K562 (cell line): ENCODE measurements at regions not wholly inside any gene's neighbourhood (a gene's known extent, or its start where the extent isn't known, plus 50 kb on each side); places are given as distances from the start of the nearest gene placed in this dataset.

ENCODE experiments used
- ATAC-seq: fragments of 200-7000 bp; cut with Tn5 transposase; 3 replicates; pipeline ENCODE4 v1.9.1; 2020; ENCODE audit warnings: moderate library complexity
- BruUV-seq: library from RNA; stranded (reverse); fragments of 400-500 nt; replicated peaks from 2 replicates; lab custom pipeline; 2021; lab: Mats Ljungman, UMichigan
- CTCF ChIA-PET: fragments of 300-600 bp; formaldehyde crosslinking; extraction: SDS; loops from one replicate; lab custom pipeline; 2021; ENCODE audit warnings: low intra/inter-chr PET ratio; lab: Yijun Ruan, JAX
- POLR2A ChIA-PET: fragments of 300-600, 350-650 bp; sonication (Branson Sonifier 250); formaldehyde crosslinking; extraction: SDS; loops from one replicate; lab custom pipeline; 2021; ENCODE audit warnings: antibody characterized with exemption, inconsistent platforms; lab: Yijun Ruan, JAX
- DNase-seq, 4 experiments: peaks; one replicate each; pipeline versions ENCODE4 v3.0.0 to v3.0.0-alpha.2; 2011 to 2018; ENCODE audit warnings: low spot score in 3 of 4, mixed read lengths in 3 of 4; ENCODE audit errors: extremely low read depth in 1 of 4
- FAIRE-seq: peaks from 2 replicates; lab custom pipeline; 2011; peaks lifted over from hg19 to GRCh38; lab: Jason Lieb, UNC
- H2AFZ ChIP-seq: 2 replicates; pipeline ENCODE4 v1.6.0; 2011; ENCODE audit warnings: low read depth, low read length, control low read depth, inconsistent platforms
- H3K27ac ChIP-seq: fragments of 200-600 bp; 3 replicates; pipeline ENCODE4 v1.8.0; 2011; ENCODE audit warnings: low read depth, mild to moderate bottlenecking, control low read depth, inconsistent platforms, low read length, moderate library complexity, mixed read lengths; ENCODE audit errors: extremely low read depth
- H3K27me3 ChIP-seq, 2 experiments: fragments of 300-600 bp in 1 of 2; 2 replicates in 1 of 2; 3 replicates in 1 of 2; pipeline versions ENCODE4 v1.6.0 to v1.8.0; 2011; ENCODE audit warnings: inconsistent platforms in 2 of 2, low read length in 2 of 2, mild to moderate bottlenecking in 1 of 2, mixed read lengths in 1 of 2, moderate library complexity in 1 of 2; ENCODE audit not compliant: control insufficient read depth in 2 of 2, insufficient read depth in 2 of 2
- H3K36me3 ChIP-seq: fragments of 300-600 bp; 3 replicates; pipeline ENCODE4 v1.8.0; 2011; ENCODE audit warnings: mild to moderate bottlenecking, low read length, inconsistent platforms; ENCODE audit not compliant: control insufficient read depth, insufficient read depth
- H3K4me1 ChIP-seq, 2 experiments: fragments of 200-600 bp in 1 of 2; replicated peaks in 1 of 2; 2 replicates in 1 of 2; 3 replicates in 1 of 2; pipeline versions ENCODE4 v1.5.1 to v1.8.0; 2011; ENCODE audit warnings: inconsistent platforms in 2 of 2, low read length in 2 of 2, mild to moderate bottlenecking in 1 of 2, mixed read lengths in 1 of 2, moderate library complexity in 1 of 2; ENCODE audit not compliant: control insufficient read depth in 2 of 2, insufficient read depth in 2 of 2
- H3K4me2 ChIP-seq: 2 replicates; pipeline ENCODE4 v1.6.1; 2011; ENCODE audit warnings: low read length, control low read depth, inconsistent platforms, mixed read lengths; ENCODE audit not compliant: insufficient read depth
- H3K4me3 ChIP-seq: fragments of 200-600 bp; sonication (generic), shearing (Covaris generic); 2 replicates; pipeline ENCODE4 v1.5.1; 2016; ENCODE audit warnings: control low read depth, inconsistent platforms
- H3K79me2 ChIP-seq: fragments of 200-600 bp; 3 replicates; pipeline ENCODE4 v1.8.0; 2011; ENCODE audit warnings: low read length, inconsistent platforms; ENCODE audit not compliant: control insufficient read depth, insufficient read depth
- H3K9ac ChIP-seq, 2 experiments: 2 replicates each; pipeline versions ENCODE4 v1.6.0 to v1.6.1; 2011; ENCODE audit warnings: low read depth in 2 of 2, low read length in 2 of 2, control low read depth in 1 of 2, inconsistent platforms in 1 of 2, mild to moderate bottlenecking in 1 of 2, mixed read lengths in 1 of 2; ENCODE audit not compliant: insufficient read depth in 1 of 2
- H3K9me1 ChIP-seq: one replicate; pipeline ENCODE4 v1.6.0; 2011; ENCODE audit warnings: inconsistent platforms, mild to moderate bottlenecking, low read length, moderate library complexity; ENCODE audit not compliant: control insufficient read depth, insufficient read depth
- H3K9me3 ChIP-seq: replicated peaks from 2 replicates; pipeline ENCODE4 v1.5.1; 2011; ENCODE audit warnings: low read depth, low read length, inconsistent platforms; ENCODE audit not compliant: control insufficient read depth, insufficient read depth
- H4K20me1 ChIP-seq: replicated peaks from 2 replicates; pipeline ENCODE4 v1.6.1; 2011; ENCODE audit warnings: low read length, inconsistent platforms, mixed read lengths; ENCODE audit not compliant: control insufficient read depth, insufficient read depth
- CHD4 ChIP-seq: fragments of 200-600 bp; sonication (generic); IDR thresholded peaks from 3 replicates; pipeline ENCODE4 v1.6.1; 2012; ENCODE audit warnings: low read depth, mild to moderate bottlenecking, mixed read lengths, low read length, inconsistent platforms; ENCODE audit not compliant: insufficient read depth, insufficient replicate concordance, poor library complexity, severe bottlenecking
- CTCFL ChIP-seq: IDR thresholded peaks from 2 replicates; pipeline ENCODE4 v1.6.1; 2011; ENCODE audit warnings: borderline replicate concordance, low read depth, mild to moderate bottlenecking, moderate library complexity, low read length; ENCODE audit not compliant: insufficient read depth, poor library complexity, severe bottlenecking
- HCFC1 ChIP-seq: IDR thresholded peaks from 2 replicates; pipeline ENCODE4 v1.6.1; 2012; ENCODE audit warnings: low read depth, low read length, improper control_type of control experiment
- NELFE ChIP-seq: IDR thresholded peaks from 2 replicates; pipeline ENCODE4 v1.6.1; 2011; ENCODE audit warnings: mild to moderate bottlenecking; ENCODE audit not compliant: insufficient read depth, insufficient read length
- RNF2 ChIP-seq: sonication (generic); IDR thresholded peaks from 2 replicates; pipeline ENCODE4 v1.6.1; 2016
- ZNF511 ChIP-seq: sonication (generic); formaldehyde crosslinking; IDR thresholded peaks from 2 replicates; pipeline ENCODE4 v1.8.0; 2022; ENCODE audit warnings: mild to moderate bottlenecking, missing genetic modification reagents
- ZNF586 ChIP-seq: fragments of 450-650 bp; formaldehyde crosslinking; conservative IDR thresholded peaks from 2 replicates; pipeline ENCODE4 v1.4.0; 2020; ENCODE audit warnings: mild to moderate bottlenecking, moderate library complexity
- WGBS: fragments of 100-300 bp; shearing (Covaris generic); methylation state at CpG from one replicate; pipeline ENCODE4 v1.1.6; 2016; ENCODE audit warnings: low coverage, mixed read lengths; ENCODE audit not compliant: insufficient coverage; ENCODE audit errors: missing lambda C conversion rate; 5-methylcytosine and 5-hydroxymethylcytosine counted together
- in situ Hi-C: fragments of 300-500 bp; cut with MboI; formaldehyde crosslinking; loops from 4 replicates; pipeline ENCODE4 v1.15.0; 2018; ENCODE audit warnings: inconsistent platforms, mixed read lengths
- intact Hi-C: fragments of 100-400 bp; cut with micrococcal nuclease; formaldehyde crosslinking; loops from 2 replicates; pipeline ENCODE4 v1.14.2; 2022

GRCh38 chr22:46076651-46077339, 73.5 kb upstream of the PPARA start:
- Histone ChIP-seq H3K36me3 (no peaks in the 10 kb centered on the region), H3K27me3 (no peaks in the 10 kb centered on the region), H3K4me2 (no peak overlapping the region), H3K9me3 (no peaks in the 10 kb centered on the region), H3K79me2 (no peaks in the 10 kb centered on the region), H3K4me3 (no peak overlapping the region), H3K9me1 (no peaks in the 10 kb centered on the region), H4K20me1 (no peaks in the 10 kb centered on the region), H2AFZ (peak overlapping the region; percentile 59), H3K27ac (no peak overlapping the region), H3K9ac (peak overlapping the region in 1 of 2 experiments; percentile 71; a peak in 2 of 4 replicates), H3K4me1 (peaks cover 0 to 38% of the 10 kb centered on the region in 2 experiments; a peak in 2 of 5 replicates)
- WGBS = 41% methylated on average over 17 of the region's 23 CpGs
- in situ Hi-C loops = no loop called here
- POLR2A ChIA-PET = interaction anchor here (0.7 to 1.5 kb wide), 2 partner anchors 12 to 248 kb away, joined by 3 to 4 read pairs; no protein-coding TSS in a partner anchor
- no TSS peak for BruUV-seq
- intact Hi-C loops = no loop called here
- ATAC-seq (no peak), FAIRE-seq (no peak), DNase-seq (no peak)
- TF ChIP-seq CHD4 = no peak
- no peak for TF ChIP-seq NELFE
- TF ChIP-seq RNF2 = no peak
- no peak for TF ChIP-seq HCFC1
- no peak for TF ChIP-seq CTCFL
- no peak for TF ChIP-seq ZNF511
- TF ChIP-seq ZNF586 (CRISPR knock-in tag) = no peak
- TF ChIP-seq, all 486 proteins: peak for 0
- CTCF ChIA-PET = no interaction called here
